Spleen (tissue), 11 donors: ENCODE measurements at regions not wholly inside any gene's neighbourhood (a gene's known extent, or its start where the extent isn't known, plus 50 kb on each side); places are given as distances from the start of the nearest gene placed in this dataset.

Source experiments
- DNase-seq: peaks from one replicate; pipeline ENCODE4 v3.0.0-alpha.2; 2020
- H3K27ac ChIP-seq, 8 donors: fragments of 200-600 bp; sonication (generic) in 7 of 8; 1 replicate in 4 of 8; 2 replicates in 4 of 8; pipeline versions ENCODE4 v1.5.0 to v1.8.0; 2016 to 2021; ENCODE audit warnings: inconsistent platforms in 4 of 8, mild to moderate bottlenecking in 4 of 8, moderate library complexity in 1 of 8
- H3K27me3 ChIP-seq, 7 donors: fragments of 200-600 bp; sonication (generic) in 6 of 7; replicated peaks in 1 of 7; 1 replicate in 4 of 7; 2 replicates in 3 of 7; pipeline versions ENCODE4 v1.5.0 to v1.8.0; 2016 to 2021; ENCODE audit warnings: inconsistent platforms in 3 of 7, mild to moderate bottlenecking in 1 of 7
- H3K36me3 ChIP-seq, 6 donors: fragments of 200-600 bp; sonication (generic) in 5 of 6; 1 replicate in 4 of 6; 2 replicates in 2 of 6; pipeline versions ENCODE4 v1.5.0 to v1.8.0; 2016 to 2021; ENCODE audit warnings: inconsistent platforms in 2 of 6
- H3K4me1 ChIP-seq, 6 donors: fragments of 200-600 bp; sonication (generic) in 5 of 6; 1 replicate in 3 of 6; 2 replicates in 3 of 6; pipeline versions ENCODE4 v1.5.0 to v1.8.0; 2016 to 2021; ENCODE audit warnings: inconsistent platforms in 3 of 6
- H3K4me3 ChIP-seq, 8 donors: fragments of 200-600 bp; sonication (generic) in 7 of 8; 1 replicate in 4 of 8; 2 replicates in 4 of 8; pipeline versions ENCODE4 v1.5.0 to v1.8.0; 2016 to 2021; ENCODE audit warnings: inconsistent platforms in 4 of 8, mild to moderate bottlenecking in 4 of 8, moderate library complexity in 2 of 8
- H3K9me3 ChIP-seq, 8 donors: fragments of 200-600 bp; sonication (generic) in 7 of 8; 1 replicate in 4 of 8; 2 replicates in 4 of 8; pipeline versions ENCODE4 v1.5.0 to v1.8.0; 2016 to 2021; ENCODE audit warnings: inconsistent platforms in 4 of 8
- POLR2A ChIP-seq, 3 donors: fragments of 450-650 bp; IDR thresholded peaks; one replicate each; pipeline ENCODE4 v1.5.1; 2017; ENCODE audit warnings: antibody characterized with exemption in 3 of 3, mild to moderate bottlenecking in 1 of 3
- POLR2AphosphoS5 ChIP-seq, 3 donors: sonication (generic); formaldehyde crosslinking; IDR thresholded peaks; one replicate each; pipeline ENCODE4 v1.5.1; 2017; ENCODE audit warnings: antibody characterized with exemption in 3 of 3
- WGBS, 5 donors: extraction: QIAGEN DNeasy Blood & Tissue Kit in 3 of 5; methylation state at CpG; one replicate each; pipeline versions ENCODE4 v1.1.5 to v1.1.7; 2013 to 2018; 5-methylcytosine and 5-hydroxymethylcytosine counted together
- intact Hi-C: fragments of 100-400 bp; cut with DNase I; formaldehyde crosslinking; loops from one replicate; pipeline ENCODE4 v1.15.0; 2023; ENCODE audit warnings: low total_unique reads
- TF ChIP-seq, protein P1 (sequence below), 11 experiments: fragments of 200-600 bp in 7 of 11; fragments of 450-650 bp in 4 of 11; sonication (generic) in 4 of 11; IDR thresholded peaks in 8 of 11; conservative IDR thresholded peaks in 3 of 11; 1 replicate in 7 of 11; 2 replicates in 4 of 11; pipeline versions ENCODE4 v1.4.0 to v1.8.0; 2016 to 2021; ENCODE audit warnings: antibody characterized with exemption in 11 of 11, inconsistent platforms in 4 of 11, mild to moderate bottlenecking in 1 of 11
- donor health status: healthy with polysubstance abuse.
- donor health status: DM: no; HTN: no; CAD: no; lungs with moderate emphysema.
- donor health status: DM: no; HTN: no; CAD: no.
- donor health status: Bipolar disorder and iron deficiency.
- donor health status: healthy.
- donor health status: DM: no; HTN: no; CAD: no.
- donor health status: DM: yes; HTN: yes; CAD: no.

DNA sequence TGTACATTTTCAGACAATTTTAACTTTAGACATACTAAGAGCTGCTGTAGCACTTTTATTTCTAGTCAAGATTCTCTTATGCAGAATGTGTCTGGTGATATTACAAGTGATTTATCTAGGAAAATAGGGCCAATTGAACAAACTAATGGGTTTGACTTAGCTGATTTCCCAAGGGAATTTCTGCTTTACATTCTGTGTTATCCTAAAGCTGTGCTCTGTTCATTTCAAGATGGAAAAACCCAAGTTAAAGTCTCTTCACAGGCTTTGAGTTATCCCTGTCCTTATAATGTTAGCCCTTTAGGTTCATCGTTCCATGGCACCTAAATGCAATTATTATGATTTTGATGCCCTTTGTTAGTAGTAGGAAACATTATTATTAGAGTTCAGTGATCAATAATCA, 704.9 kb upstream of the CDH18 start:
- Histone ChIP-seq H3K27ac (no peak overlapping the region), H3K27me3 (no peaks in the 10 kb centered on the region), H3K9me3 (peaks cover 0 to 9% (median 0%) of the 10 kb centered on the region in 8 donors), H3K36me3 (no peaks in the 10 kb centered on the region), H3K4me1 (no peaks in the 10 kb centered on the region), H3K4me3 (no peak overlapping the region)
- no peak for TF ChIP-seq POLR2A (IDR thresholded peaks at IDR 0.05)
- TF ChIP-seq POLR2AphosphoS5 (IDR thresholded peaks at IDR 0.05), result no peak
- TF ChIP-seq, protein P1, sequence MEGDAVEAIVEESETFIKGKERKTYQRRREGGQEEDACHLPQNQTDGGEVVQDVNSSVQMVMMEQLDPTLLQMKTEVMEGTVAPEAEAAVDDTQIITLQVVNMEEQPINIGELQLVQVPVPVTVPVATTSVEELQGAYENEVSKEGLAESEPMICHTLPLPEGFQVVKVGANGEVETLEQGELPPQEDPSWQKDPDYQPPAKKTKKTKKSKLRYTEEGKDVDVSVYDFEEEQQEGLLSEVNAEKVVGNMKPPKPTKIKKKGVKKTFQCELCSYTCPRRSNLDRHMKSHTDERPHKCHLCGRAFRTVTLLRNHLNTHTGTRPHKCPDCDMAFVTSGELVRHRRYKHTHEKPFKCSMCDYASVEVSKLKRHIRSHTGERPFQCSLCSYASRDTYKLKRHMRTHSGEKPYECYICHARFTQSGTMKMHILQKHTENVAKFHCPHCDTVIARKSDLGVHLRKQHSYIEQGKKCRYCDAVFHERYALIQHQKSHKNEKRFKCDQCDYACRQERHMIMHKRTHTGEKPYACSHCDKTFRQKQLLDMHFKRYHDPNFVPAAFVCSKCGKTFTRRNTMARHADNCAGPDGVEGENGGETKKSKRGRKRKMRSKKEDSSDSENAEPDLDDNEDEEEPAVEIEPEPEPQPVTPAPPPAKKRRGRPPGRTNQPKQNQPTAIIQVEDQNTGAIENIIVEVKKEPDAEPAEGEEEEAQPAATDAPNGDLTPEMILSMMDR (IDR thresholded peaks at IDR 0.05 in 8 of 11, conservative IDR thresholded peaks at IDR 0.05 in 3 of 11), result no peak
- intact Hi-C loops, result no loop called here
- no peak for DNase-seq
- WGBS, 5 donors, result 61 to 85% (median 72%) methylated on average over 1 of the region's 1 CpG

DNA sequence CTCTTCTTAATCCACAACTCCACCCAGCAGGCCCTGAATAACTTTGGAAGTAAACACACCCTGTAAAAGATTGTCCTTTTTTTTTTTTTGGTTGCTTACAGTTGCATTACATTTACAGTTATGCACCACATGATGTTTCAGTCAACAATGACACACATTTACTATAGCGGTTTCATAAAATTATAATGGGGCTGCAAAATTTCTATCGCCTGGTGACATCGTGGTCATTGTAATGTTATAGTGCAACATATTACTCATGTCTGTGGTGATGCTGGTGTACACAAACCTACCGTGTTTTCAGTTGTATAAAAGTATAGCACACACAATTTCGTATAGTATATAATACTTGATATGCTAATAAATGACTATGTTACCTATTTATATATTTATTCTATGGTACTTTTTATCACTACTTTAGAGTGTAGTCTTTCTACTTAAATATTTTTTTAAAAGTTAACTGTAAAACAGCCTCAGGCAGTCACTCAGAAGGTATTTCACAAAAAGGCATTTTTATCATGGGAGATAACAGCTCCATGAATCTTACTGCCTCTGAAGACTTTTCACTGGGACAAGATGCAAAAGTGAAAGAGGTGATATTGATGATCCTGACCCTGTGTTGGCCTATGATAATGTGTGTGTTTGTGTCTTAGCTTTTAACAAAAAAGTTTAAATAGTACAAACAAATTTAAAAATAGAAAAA, 695.4 kb upstream of the CDH18 start:
- whole genome bisulfite sequencing, 5 donors, result 72 to 91% (median 83%) methylated on average over 5 of the region's 5 CpGs
- H3K9me3 ChIP-seq, result no peaks in the 10 kb centered on the region
- TF ChIP-seq, protein P1 (IDR thresholded peaks at IDR 0.05 in 8 of 11, conservative IDR thresholded peaks at IDR 0.05 in 3 of 11), result no peak
- TF ChIP-seq POLR2AphosphoS5 (IDR thresholded peaks at IDR 0.05), result no peak
- no peak for TF ChIP-seq POLR2A (IDR thresholded peaks at IDR 0.05)
- no peak for DNase-seq
- H3K27me3 ChIP-seq, result no peaks in the 10 kb centered on the region
- H3K4me1 ChIP-seq, result no peaks in the 10 kb centered on the region
- no peaks in the 10 kb centered on the region for H3K36me3 ChIP-seq
- intact Hi-C loops, result no loop called here
- no peak overlapping the region for H3K27ac ChIP-seq
- H3K4me3 ChIP-seq, result no peak overlapping the region

DNA sequence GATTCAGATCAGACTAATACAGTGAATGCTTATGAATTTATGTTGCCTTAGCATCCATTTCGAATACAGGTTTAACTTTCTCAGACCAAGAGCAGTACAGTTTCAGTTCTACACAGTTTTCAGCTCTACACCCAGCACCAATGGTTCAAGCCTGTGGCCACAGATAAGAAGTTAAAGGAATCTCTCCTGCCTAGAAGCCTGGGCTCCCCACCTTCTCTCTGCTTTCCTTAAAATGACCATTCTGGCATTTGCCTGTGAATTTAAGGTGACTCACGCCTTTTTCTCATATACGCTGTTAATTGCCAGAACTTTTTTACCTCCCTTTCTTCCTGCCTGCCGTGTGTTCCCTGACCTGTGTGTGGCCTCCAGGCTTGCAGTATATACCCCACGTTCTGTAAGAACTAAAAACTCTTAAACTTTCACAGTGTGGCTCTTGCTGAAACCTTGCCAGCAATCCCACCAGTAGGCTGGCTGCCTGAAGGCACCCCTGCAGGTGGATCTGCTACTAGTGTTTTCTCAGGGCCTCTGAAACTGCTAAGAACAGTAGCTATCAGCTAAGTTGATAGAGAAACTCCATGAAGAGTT, 692.8 kb upstream of the CDH18 start:
- intact Hi-C loops, result no loop called here
- Histone ChIP-seq H3K4me3 (no peak overlapping the region), H3K27ac (no peak overlapping the region), H3K9me3 (peaks cover 0 to under 1% (median 0%) of the 10 kb centered on the region in 8 donors), H3K4me1 (no peaks in the 10 kb centered on the region), H3K36me3 (no peaks in the 10 kb centered on the region), H3K27me3 (no peaks in the 10 kb centered on the region)
- 63 to 80% (median 68%) methylated on average over 5 of the region's 5 CpGs for WGBS, 5 donors
- TF ChIP-seq, protein P1 (IDR thresholded peaks at IDR 0.05 in 8 of 11, conservative IDR thresholded peaks at IDR 0.05 in 3 of 11), result no peak
- TF ChIP-seq POLR2A (IDR thresholded peaks at IDR 0.05) (no peak), POLR2AphosphoS5 (IDR thresholded peaks at IDR 0.05) (no peak)
- DNase-seq, result no peak

DNA sequence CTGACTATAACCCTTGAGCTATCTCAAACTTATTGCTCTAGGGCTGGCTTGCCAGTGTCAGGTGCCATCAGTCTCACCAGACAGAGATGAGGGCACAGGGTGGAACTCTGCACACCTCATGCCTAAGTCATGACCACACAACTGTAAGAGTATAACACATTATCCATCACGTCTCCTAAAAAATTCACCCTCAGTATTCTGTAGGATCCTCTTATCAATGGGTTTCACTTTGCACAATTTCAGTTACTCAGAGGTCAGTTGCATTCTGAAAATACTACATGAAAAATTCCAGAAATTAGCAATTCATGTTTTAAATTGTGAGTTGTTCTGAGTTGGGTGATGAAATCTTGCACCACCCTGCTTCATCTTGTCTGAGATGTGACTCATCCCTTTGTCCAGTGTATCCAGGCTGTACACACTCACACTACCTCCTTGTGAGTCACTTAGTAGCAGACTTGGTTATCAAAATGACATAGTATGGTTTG, 690.9 kb upstream of the CDH18 start:
- Histone ChIP-seq H3K27ac (no peak overlapping the region), H3K36me3 (no peaks in the 10 kb centered on the region), H3K4me1 (no peaks in the 10 kb centered on the region), H3K9me3 (peaks cover 0 to 6% (median 0%) of the 10 kb centered on the region in 8 donors), H3K4me3 (no peak overlapping the region), H3K27me3 (no peaks in the 10 kb centered on the region)
- DNase-seq, result no peak
- intact Hi-C loops, result no loop called here
- 77 to 89% (median 86%) methylated on average over 1 of the region's 1 CpG for WGBS, 5 donors
- TF ChIP-seq, protein P1 (IDR thresholded peaks at IDR 0.05 in 8 of 11, conservative IDR thresholded peaks at IDR 0.05 in 3 of 11), result no peak
- TF ChIP-seq POLR2A (IDR thresholded peaks at IDR 0.05) (no peak), POLR2AphosphoS5 (IDR thresholded peaks at IDR 0.05) (no peak)
